Esophagus squamous epithelium (tissue), 5 donors: ENCODE measurements at regions not wholly inside any gene's neighbourhood (a gene's known extent, or its start where the extent isn't known, plus 50 kb on each side); places are given as distances from the start of the nearest gene placed in this dataset.

Source experiments
- DNase-seq: peaks from one replicate; lab custom pipeline; 2025; lab: John Stamatoyannopoulos, UW
- H3K27ac ChIP-seq, 4 donors: fragments of 200-600 bp; sonication (generic); one replicate each; pipeline ENCODE4 v1.5.1; 2016 to 2019; ENCODE audit warnings: mild to moderate bottlenecking in 1 of 4
- H3K27me3 ChIP-seq, 4 donors: fragments of 200-600 bp; sonication (generic); 1 replicate in 3 of 4; 2 replicates in 1 of 4; pipeline versions ENCODE4 v1.5.1 to v1.6.0; 2017 to 2021; ENCODE audit warnings: antibody characterized with exemption in 1 of 4
- H3K36me3 ChIP-seq, 3 donors: fragments of 200-600 bp; sonication (generic); one replicate each; pipeline ENCODE4 v1.5.1; 2016 to 2019
- H3K4me1 ChIP-seq, 3 donors: fragments of 200-600 bp; sonication (generic); one replicate each; pipeline ENCODE4 v1.5.1; 2017 to 2019
- H3K4me3 ChIP-seq, 4 donors: fragments of 200-600 bp; sonication (generic); 1 replicate in 3 of 4; 2 replicates in 1 of 4; pipeline ENCODE4 v1.5.1; 2016 to 2019; ENCODE audit warnings: mild to moderate bottlenecking in 2 of 4, moderate library complexity in 1 of 4
- H3K9me3 ChIP-seq, 3 donors: fragments of 200-600 bp; sonication (generic); one replicate each; pipeline ENCODE4 v1.5.1; 2016 to 2019
- CTCF ChIP-seq, 6 experiments: fragments of 450-650 bp in 4 of 6; fragments of 200-600 bp in 2 of 6; sonication (generic) in 2 of 6; IDR thresholded peaks; one replicate each; pipeline ENCODE4 v1.5.1; 2016 to 2019; ENCODE audit warnings: antibody characterized with exemption in 6 of 6, mild to moderate bottlenecking in 4 of 6, moderate library complexity in 4 of 6
- POLR2A ChIP-seq, 4 donors: fragments of 450-650 bp; IDR thresholded peaks; one replicate each; pipeline ENCODE4 v1.6.1; 2017; ENCODE audit warnings: antibody characterized with exemption in 4 of 4, mild to moderate bottlenecking in 4 of 4, moderate library complexity in 3 of 4
- WGBS, 2 donors: methylation state at CpG; one replicate each; pipeline ENCODE4 v1.1.5; 2018; 5-methylcytosine and 5-hydroxymethylcytosine counted together
- intact Hi-C: fragments of 100-400 bp; cut with DNase I; formaldehyde crosslinking; loops from one replicate; pipeline ENCODE4 v1.15.0; 2022
- donor health status: DM: yes; HTN: yes; CAD: no.

GRCh38 chr5:51053361-51053760, 329.9 kb upstream of the ISL1 start:
- TF ChIP-seq CTCF (IDR thresholded peaks at IDR 0.05) (no peak), POLR2A (IDR thresholded peaks at IDR 0.05) (no peak)
- DNase-seq, result no peak
- intact Hi-C loops, result no loop called here
- Histone ChIP-seq H3K36me3 (no peaks in the 10 kb centered on the region), H3K9me3 (no peaks in the 10 kb centered on the region), H3K4me1 (no peaks in the 10 kb centered on the region), H3K4me3 (no peak overlapping the region), H3K27me3 (no peaks in the 10 kb centered on the region), H3K27ac (no peak overlapping the region)
- WGBS, 2 donors, result 81 to 86% methylated on average over 2 of the region's 2 CpGs

DNA sequence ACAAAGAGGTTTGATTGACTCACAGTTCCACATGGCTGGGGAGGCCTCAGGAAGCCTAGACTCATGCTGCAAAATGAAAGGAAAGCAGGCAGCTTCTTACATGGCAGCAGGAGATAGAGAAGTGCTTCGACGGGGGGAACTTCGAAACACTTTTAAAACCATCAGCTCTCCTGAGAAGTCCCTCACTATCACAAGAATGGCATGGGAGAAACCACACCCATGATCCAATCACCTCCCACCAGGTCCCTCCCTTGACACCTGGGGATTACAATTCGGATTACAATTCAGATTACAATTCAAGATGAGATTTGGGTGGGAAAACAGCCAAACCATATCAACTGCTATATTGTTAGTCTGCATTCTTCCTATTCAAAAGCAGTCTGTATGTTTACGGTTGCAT, 322.3 kb upstream of the ISL1 start:
- TF ChIP-seq POLR2A (IDR thresholded peaks at IDR 0.05), result no peak
- TF ChIP-seq CTCF (IDR thresholded peaks at IDR 0.05), result no peak
- 60 to 71% methylated on average over 5 of the region's 5 CpGs for WGBS, 2 donors

DNA sequence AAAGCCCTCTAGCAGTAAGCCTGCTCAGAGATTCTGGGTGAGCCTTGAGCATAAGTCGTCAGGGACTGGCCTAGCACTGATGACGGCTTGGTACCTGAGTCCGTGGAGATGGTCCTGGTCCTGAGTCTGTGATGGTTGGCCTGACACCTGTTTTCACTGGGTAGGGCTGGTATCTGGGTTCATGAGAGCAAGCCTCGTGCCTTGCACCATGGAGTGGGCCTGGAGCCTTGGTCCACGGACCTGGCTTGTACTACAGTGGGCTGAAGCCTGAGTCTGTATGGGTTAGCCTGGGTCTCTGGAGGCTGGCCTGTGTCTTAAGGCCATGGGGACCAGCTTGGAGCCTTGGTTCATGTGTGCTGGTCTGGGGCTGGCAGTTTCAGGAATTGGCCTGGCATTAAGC, 310.3 kb upstream of the ISL1 start:
- H3K4me1 ChIP-seq, result no peaks in the 10 kb centered on the region
- H3K4me3 ChIP-seq, result no peak overlapping the region
- no peak overlapping the region for H3K27ac ChIP-seq
- H3K36me3 ChIP-seq, result no peaks in the 10 kb centered on the region
- no peak for DNase-seq
- H3K9me3 ChIP-seq, result peaks cover 0 to 12% (median 0%) of the 10 kb centered on the region in 3 donors
- WGBS, 2 donors, result 67 to 78% methylated on average over 1 to 5 of the region's 5 CpGs
- no peaks in the 10 kb centered on the region for H3K27me3 ChIP-seq
- TF ChIP-seq POLR2A (IDR thresholded peaks at IDR 0.05), result no peak
- no peak for TF ChIP-seq CTCF (IDR thresholded peaks at IDR 0.05)
- intact Hi-C loops, result no loop called here

More for the DNA sequence above, 322.3 kb upstream of the ISL1 start:
- Histone ChIP-seq H3K9me3 (peaks cover 0 to 19% (median 0%) of the 10 kb centered on the region in 3 donors), H3K27me3 (no peaks in the 10 kb centered on the region), H3K27ac (no peak overlapping the region), H3K4me3 (no peak overlapping the region), H3K4me1 (no peaks in the 10 kb centered on the region), H3K36me3 (no peaks in the 10 kb centered on the region)
- intact Hi-C loops, result no loop called here
- DNase-seq, result no peak

DNA sequence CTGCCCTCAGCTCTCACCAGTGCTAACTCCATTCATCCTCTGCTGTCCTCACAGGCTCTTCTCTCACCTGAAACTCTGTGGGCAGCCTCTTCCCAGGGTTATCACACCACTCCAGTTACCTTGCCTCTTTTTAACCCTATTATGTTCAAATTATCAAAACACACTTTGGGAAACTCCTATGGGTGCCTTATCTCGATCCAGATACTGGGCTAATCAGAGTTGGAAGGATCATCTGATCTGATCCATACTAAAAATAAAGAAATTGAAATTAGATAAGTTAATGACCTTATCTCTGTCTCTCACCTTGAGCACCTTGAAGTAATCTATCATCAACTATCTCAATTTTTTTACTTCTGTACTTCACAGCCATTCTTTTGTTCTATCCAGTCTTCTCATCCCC, 300.5 kb upstream of the ISL1 start:
- Histone ChIP-seq H3K27ac (no peak overlapping the region), H3K27me3 (no peaks in the 10 kb centered on the region), H3K9me3 (no peaks in the 10 kb centered on the region), H3K36me3 (no peaks in the 10 kb centered on the region), H3K4me3 (no peak overlapping the region), H3K4me1 (no peaks in the 10 kb centered on the region)
- no peak for DNase-seq
- TF ChIP-seq CTCF (IDR thresholded peaks at IDR 0.05) (no peak), POLR2A (IDR thresholded peaks at IDR 0.05) (no peak)
- WGBS, 2 donors, result 27 to 36% methylated on average over 1 of the region's 1 CpG
- intact Hi-C loops, result no loop called here

DNA sequence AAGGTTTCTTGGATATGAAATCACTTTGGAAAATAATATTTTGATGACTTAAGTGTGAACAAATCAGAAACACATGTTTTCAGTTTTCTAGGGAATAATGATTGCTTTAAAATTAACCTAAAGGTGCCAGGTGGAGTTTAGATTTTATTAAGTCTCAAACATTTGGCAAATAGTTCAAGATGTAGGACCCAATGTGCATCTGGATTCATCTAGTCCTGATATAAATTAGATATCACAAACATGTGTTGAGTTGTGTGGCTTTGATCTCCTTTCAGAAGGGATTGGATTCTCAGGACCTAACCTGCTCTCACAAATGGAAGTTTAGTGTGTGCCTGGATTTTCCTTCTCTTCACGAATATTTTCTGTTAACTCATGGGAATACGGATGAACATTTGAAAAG, 291.4 kb upstream of the ISL1 start:
- H3K36me3 ChIP-seq, result no peaks in the 10 kb centered on the region
- TF ChIP-seq POLR2A (IDR thresholded peaks at IDR 0.05) (no peak), CTCF (IDR thresholded peaks at IDR 0.05) (no peak)
- WGBS, 2 donors, result 82 to 83% methylated on average over 2 of the region's 2 CpGs
- intact Hi-C loops, result no loop called here
- no peak overlapping the region for H3K27ac ChIP-seq
- no peaks in the 10 kb centered on the region for H3K9me3 ChIP-seq
- DNase-seq, result no peak
- no peaks in the 10 kb centered on the region for H3K27me3 ChIP-seq
- no peak overlapping the region for H3K4me3 ChIP-seq
- no peaks in the 10 kb centered on the region for H3K4me1 ChIP-seq
